GM12891 (cell line): ENCODE measurements at regions not wholly inside any gene's neighbourhood (a gene's known extent, or its start where the extent isn't known, plus 50 kb on each side); places are given as distances from the start of the nearest gene placed in this dataset.

Experiments used
- POLR2A ChIP-seq: IDR thresholded peaks from 2 replicates; pipeline ENCODE4 v1.6.1; 2011; ENCODE audit warnings: low read depth, low read length, control low read depth
- POLR2AphosphoS5 ChIP-seq: IDR thresholded peaks from 2 replicates; pipeline ENCODE4 v1.6.1; 2011; ENCODE audit warnings: low read depth, low read length, control low read depth
- SPI1 ChIP-seq: IDR thresholded peaks from 2 replicates; pipeline ENCODE4 v1.6.1; 2011; ENCODE audit warnings: low read depth, low read length, control low read depth
- TAF1 ChIP-seq: IDR thresholded peaks from 2 replicates; pipeline ENCODE4 v1.6.1; 2011; ENCODE audit warnings: low read depth, low read length, control low read depth

DNA sequence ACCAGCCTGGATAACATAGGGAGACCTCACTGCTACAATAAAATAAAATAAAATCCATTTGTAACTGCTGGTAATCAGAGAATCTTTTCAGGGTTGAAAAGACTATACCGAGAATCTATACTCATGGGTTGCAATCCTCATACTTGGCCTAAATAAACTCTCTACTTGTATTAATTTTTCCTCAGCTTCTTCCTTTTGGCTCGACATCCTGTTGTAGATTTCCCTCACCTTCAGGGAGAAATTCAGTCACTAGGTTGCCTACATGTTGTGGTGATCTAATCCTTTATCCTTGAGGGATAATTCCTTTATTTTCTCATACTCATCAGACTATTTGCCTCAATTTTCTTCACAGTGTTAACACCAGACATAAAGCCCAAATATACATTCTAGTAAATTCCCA, 1093.4 kb downstream of the SORCS3 start:
- TF ChIP-seq POLR2A (no peak), SPI1 (no peak), TAF1 (no peak), POLR2AphosphoS5 (no peak)
